ENCODE measurements at regions not wholly inside any gene's neighbourhood (a gene's known extent, or its start where the extent isn't known, plus 50 kb on each side); places are given as distances from the start of the nearest gene placed in this dataset.

DNA sequence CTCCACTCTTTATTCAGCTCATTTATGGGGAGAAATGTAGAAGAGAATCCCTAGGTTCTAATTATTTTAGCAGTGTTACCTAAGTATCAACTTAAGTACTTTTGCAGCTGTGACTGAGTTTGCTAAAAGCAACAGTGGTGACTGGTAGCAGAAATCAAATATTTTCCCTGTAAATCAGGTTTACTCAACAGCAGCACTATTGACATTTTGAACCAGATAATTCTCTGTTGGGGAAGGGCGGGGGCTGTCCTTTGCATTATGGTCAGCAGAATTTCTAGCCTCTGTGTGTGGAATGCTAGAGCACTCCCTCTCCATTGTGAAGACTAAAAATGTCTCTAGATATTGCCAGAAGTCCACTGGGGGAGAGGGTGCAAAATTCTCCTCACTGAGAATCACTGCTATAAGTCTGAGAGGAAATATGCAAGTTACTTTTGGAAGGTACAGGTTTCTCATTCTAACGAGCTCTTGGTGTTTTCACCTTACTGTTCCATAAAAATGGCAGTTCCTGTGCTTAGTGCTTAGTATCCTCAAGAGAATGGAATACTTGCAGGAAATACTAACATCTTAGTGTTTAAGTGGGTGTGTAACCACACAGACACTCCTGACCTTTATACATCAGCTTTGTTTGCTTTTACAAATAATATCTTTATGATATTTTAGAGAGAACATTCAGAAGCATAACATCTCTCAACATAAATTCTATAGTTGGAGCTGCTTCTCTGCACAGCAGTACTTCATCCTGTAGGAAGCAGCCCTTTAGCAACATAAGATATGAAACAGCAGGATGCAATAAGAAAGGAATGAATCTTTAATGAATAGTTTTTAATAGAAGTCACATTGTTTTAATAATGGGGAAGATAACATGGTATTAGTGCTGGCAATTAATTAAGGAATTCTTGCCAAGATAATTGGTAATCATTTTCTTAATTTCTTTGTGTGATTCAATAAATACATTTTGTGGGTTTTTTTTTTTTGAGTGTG is 246.5 kb upstream of the GOLIM4 start:
- Histone ChIP-seq H3K4me2 (no peak overlapping the region), H3K4me3 (ENCODE audit: low read depth in 2 of 2, low read length in 1 of 2) (no peak overlapping the region), H2AFZ (ENCODE audit: low read depth) (no peak overlapping the region), H3K27me3 (ENCODE audit: insufficient read depth) (no peaks in the 10 kb centered on the region), H3K9me2 (no peaks in the 10 kb centered on the region), H4K20me1 (ENCODE audit: insufficient read depth) (no peaks in the 10 kb centered on the region), H3F3A (replicated peaks; ENCODE audit: insufficient read depth) (no peaks in the 10 kb centered on the region), H3K36me3 (replicated peaks in 1 of 2; ENCODE audit: control insufficient read depth in 1 of 2, insufficient read depth in 2 of 2, low read length in 1 of 2) (no peaks in the 10 kb centered on the region), H3K9me3 (no peaks in the 10 kb centered on the region), H3K4me1 (ENCODE audit: control insufficient read depth in 1 of 2, insufficient read depth in 2 of 2, low read depth in 1 of 2, low read length in 1 of 2) (peaks cover 2 to 7% of the 10 kb centered on the region in 2 experiments; a peak in 3 of 4 replicates), H3K79me2 (ENCODE audit: insufficient read depth) (no peaks in the 10 kb centered on the region), H3K9ac (no peak overlapping the region), H3K27ac (ENCODE audit: low read depth in 2 of 2, low read length in 1 of 2) (no peak overlapping the region)
- ChIA-PET CTCF (interaction anchor here (1.1 to 2.1 kb wide), 3 partner anchors 43 to 279 kb away, joined by 3 to 4 read pairs (median 4); no protein-coding TSS in a partner anchor), POLR2A (no interaction called here)
- WGBS (ENCODE audit: low lambda C conversion rate), result 64% methylated on average over 2 of the region's 2 CpGs
- no peak for DNase-seq
- TF ChIP-seq MEF2A (IDR thresholded peaks at IDR 0.05; ENCODE audit: borderline replicate concordance, low read depth) (no peak), ELF1 (IDR thresholded peaks at IDR 0.05) (no peak), YY1 (IDR thresholded peaks at IDR 0.05; ENCODE audit: low read depth) (no peak), RXRA (IDR thresholded peaks at IDR 0.05; ENCODE audit: borderline replicate concordance, low read depth) (no peak), JUND (IDR thresholded peaks at IDR 0.05) (no peak), POLR2AphosphoS5 (IDR thresholded peaks at IDR 0.05; ENCODE audit: low read depth, low read length) (no peak), CHD2 (IDR thresholded peaks at IDR 0.05; ENCODE audit: low read length, partially characterized antibody) (no peak), TAF1 (IDR thresholded peaks at IDR 0.05; ENCODE audit: borderline replicate concordance, low read depth, low read length) (no peak), EP300 (IDR thresholded peaks at IDR 0.05; ENCODE audit: borderline replicate concordance in 1 of 2, low read depth in 1 of 2, low read length in 1 of 2) (no peak), RCOR1 (IDR thresholded peaks at IDR 0.05; ENCODE audit: low read length) (no peak), TCF12 (IDR thresholded peaks at IDR 0.05) (no peak), FOSL2 (IDR thresholded peaks at IDR 0.05; ENCODE audit: borderline replicate concordance, low read depth) (no peak), NFIC (IDR thresholded peaks at IDR 0.05; ENCODE audit: borderline replicate concordance) (no peak), FOXM1 (IDR thresholded peaks at IDR 0.05; ENCODE audit: low read depth) (no peak)
- TF ChIP-seq, protein P1, sequence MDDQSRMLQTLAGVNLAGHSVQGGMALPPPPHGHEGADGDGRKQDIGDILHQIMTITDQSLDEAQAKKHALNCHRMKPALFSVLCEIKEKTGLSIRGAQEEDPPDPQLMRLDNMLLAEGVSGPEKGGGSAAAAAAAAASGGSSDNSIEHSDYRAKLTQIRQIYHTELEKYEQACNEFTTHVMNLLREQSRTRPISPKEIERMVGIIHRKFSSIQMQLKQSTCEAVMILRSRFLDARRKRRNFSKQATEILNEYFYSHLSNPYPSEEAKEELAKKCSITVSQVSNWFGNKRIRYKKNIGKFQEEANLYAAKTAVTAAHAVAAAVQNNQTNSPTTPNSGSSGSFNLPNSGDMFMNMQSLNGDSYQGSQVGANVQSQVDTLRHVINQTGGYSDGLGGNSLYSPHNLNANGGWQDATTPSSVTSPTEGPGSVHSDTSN (IDR thresholded peaks at IDR 0.05), result no peak

DNA sequence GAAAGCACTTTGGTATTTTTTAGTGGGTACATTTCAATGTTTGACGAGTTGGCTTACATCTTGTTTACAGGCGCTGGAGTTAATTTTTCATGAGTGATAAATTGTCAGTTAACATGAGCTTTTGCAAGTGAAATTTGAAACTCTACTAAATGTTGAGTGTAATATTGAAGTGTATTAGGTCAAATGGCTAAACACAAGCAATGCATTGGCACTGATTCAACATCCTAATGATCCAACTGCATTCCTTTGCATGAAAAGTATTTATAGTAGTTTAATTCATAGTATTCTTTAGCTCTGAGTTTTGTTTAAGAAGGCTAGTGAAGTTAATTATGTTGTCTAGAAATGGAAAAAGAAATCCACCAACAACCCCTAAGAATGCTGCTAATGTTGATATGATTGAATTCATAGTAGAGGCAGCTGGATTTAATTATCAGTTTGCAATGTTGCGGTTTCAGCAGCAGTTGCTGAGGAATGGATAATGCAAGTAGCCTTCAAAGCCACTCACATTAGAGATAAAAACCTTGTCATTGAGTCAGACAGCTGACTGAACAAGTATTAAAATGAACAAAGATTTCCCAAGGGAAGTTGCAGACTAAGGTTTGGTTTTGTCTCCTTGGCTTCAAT is 245.6 kb upstream of the GOLIM4 start:
- Histone ChIP-seq H3K4me1 (ENCODE audit: control insufficient read depth in 1 of 2, insufficient read depth in 2 of 2, low read depth in 1 of 2, low read length in 1 of 2) (peaks cover 2 to 7% of the 10 kb centered on the region in 2 experiments; a peak in 3 of 4 replicates), H3F3A (replicated peaks; ENCODE audit: insufficient read depth) (no peaks in the 10 kb centered on the region), H3K79me2 (ENCODE audit: insufficient read depth) (no peaks in the 10 kb centered on the region), H4K20me1 (ENCODE audit: insufficient read depth) (no peaks in the 10 kb centered on the region), H3K9ac (no peak overlapping the region), H2AFZ (ENCODE audit: low read depth) (no peak overlapping the region), H3K9me2 (no peaks in the 10 kb centered on the region), H3K4me2 (no peak overlapping the region), H3K4me3 (ENCODE audit: low read depth in 2 of 2, low read length in 1 of 2) (no peak overlapping the region), H3K36me3 (replicated peaks in 1 of 2; ENCODE audit: control insufficient read depth in 1 of 2, insufficient read depth in 2 of 2, low read length in 1 of 2) (no peaks in the 10 kb centered on the region), H3K27me3 (ENCODE audit: insufficient read depth) (no peaks in the 10 kb centered on the region), H3K9me3 (no peaks in the 10 kb centered on the region), H3K27ac (ENCODE audit: low read depth in 2 of 2, low read length in 1 of 2) (no peak overlapping the region)
- ChIA-PET POLR2A (no interaction called here), CTCF (interaction anchor here (0.6 to 2.1 kb wide), 7 partner anchors 19 to 506 kb away, joined by 3 to 5 read pairs (median 4); no protein-coding TSS in a partner anchor)
- WGBS (ENCODE audit: low lambda C conversion rate), result 43% methylated on average over 3 of the region's 3 CpGs
- peak; percentile 7 for DNase-seq
- TF ChIP-seq, protein P1 (IDR thresholded peaks at IDR 0.05), result peak; percentile 91
- TF ChIP-seq, protein P2, sequence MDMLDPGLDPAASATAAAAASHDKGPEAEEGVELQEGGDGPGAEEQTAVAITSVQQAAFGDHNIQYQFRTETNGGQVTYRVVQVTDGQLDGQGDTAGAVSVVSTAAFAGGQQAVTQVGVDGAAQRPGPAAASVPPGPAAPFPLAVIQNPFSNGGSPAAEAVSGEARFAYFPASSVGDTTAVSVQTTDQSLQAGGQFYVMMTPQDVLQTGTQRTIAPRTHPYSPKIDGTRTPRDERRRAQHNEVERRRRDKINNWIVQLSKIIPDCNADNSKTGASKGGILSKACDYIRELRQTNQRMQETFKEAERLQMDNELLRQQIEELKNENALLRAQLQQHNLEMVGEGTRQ (IDR thresholded peaks at IDR 0.05; ENCODE audit: borderline replicate concordance, low read depth, low read length), result no peak
- peak; percentile 43; the same call in 1 of the 2 replicates for TF ChIP-seq POLR2AphosphoS5 (IDR thresholded peaks at IDR 0.05; ENCODE audit: low read depth, low read length)
- TF ChIP-seq EZH2phosphoT487 (IDR thresholded peaks at IDR 0.05; ENCODE audit: borderline replicate concordance, low read depth), result no peak
- no peak for TF ChIP-seq FOXJ3 (CRISPR knock-in tag; IDR thresholded peaks at IDR 0.05)
- TF ChIP-seq, protein P3, sequence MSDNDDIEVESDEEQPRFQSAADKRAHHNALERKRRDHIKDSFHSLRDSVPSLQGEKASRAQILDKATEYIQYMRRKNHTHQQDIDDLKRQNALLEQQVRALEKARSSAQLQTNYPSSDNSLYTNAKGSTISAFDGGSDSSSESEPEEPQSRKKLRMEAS (IDR thresholded peaks at IDR 0.05; ENCODE audit: low read depth), result no peak

Data from SK-N-SH (cell line).